Neural crest cell (in vitro differentiated cells): ENCODE measurements at regions not wholly inside any gene's neighbourhood (a gene's known extent, or its start where the extent isn't known, plus 50 kb on each side); places are given as distances from the start of the nearest gene placed in this dataset.

Experiments
- DNase-seq: peaks from one replicate; pipeline ENCODE4 v3.0.0; 2021; ENCODE audit warnings: low read depth, mixed read lengths, low spot score
- H3K27ac Mint-ChIP-seq: one replicate; pipeline ENCODE4 v1.8.0; 2021; ENCODE audit warnings: mild to moderate bottlenecking, mixed read lengths; ENCODE audit not compliant: unreplicated experiment
- H3K27me3 Mint-ChIP-seq: 2 replicates; pipeline ENCODE4 v1.8.0; 2021; ENCODE audit warnings: low read depth, mild to moderate bottlenecking, mixed read lengths
- H3K36me3 Mint-ChIP-seq: 2 replicates; pipeline ENCODE4 v1.8.0; 2021; ENCODE audit warnings: low read depth, mild to moderate bottlenecking, mixed read lengths
- H3K4me1 Mint-ChIP-seq: 2 replicates; pipeline ENCODE4 v1.8.0; 2021; ENCODE audit warnings: mixed read lengths
- H3K4me3 Mint-ChIP-seq: one replicate; pipeline ENCODE4 v1.8.0; 2021; ENCODE audit warnings: mild to moderate bottlenecking, mixed read lengths
- H3K9me3 Mint-ChIP-seq: 2 replicates; pipeline ENCODE4 v1.8.0; 2021; ENCODE audit warnings: mixed read lengths
- CTCF ChIP-seq: fragments of 200-600 bp; sonication (generic); conservative IDR thresholded peaks from 2 replicates; pipeline ENCODE4 v1.5.0; 2021; ENCODE audit warnings: antibody characterized with exemption, mild to moderate bottlenecking

DNA sequence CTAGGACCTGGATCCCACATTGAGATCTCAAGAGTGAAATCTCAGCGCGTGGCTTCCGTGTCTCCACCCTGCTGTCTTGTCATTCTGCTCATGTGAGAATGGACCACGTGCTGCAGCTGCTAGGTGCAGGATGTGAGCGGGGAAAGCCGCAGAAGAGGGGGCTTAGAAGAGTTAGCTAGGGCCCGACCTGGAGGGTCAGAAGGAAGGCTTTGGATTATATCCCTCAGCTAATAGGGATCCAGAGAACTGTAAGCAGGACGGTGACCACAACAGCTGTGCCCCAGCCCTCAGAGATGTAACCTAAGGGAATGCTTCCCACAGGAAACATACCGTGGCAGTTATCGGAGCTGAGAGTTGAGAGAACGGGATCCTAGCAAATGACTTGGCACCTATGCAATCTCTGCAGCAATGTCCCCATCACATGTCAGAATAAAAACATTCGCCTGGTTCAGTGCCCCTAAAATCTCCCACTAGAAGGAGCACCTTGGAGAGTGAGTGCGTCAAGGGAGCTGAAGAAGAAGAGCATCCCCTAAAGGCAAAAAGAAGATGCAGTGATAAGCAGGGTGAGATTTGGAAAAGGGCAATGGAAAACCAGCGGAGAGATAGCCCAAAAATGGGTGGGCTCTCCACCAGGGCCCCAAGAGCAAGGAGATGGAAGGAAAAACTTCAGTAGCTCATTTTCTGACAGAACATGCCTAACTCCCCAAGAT is 76.9 kb upstream of the ST8SIA2 start:
- H3K9me3 Mint-ChIP-seq: no peaks in the 10 kb centered on the region
- TF ChIP-seq CTCF: no peak

DNA sequence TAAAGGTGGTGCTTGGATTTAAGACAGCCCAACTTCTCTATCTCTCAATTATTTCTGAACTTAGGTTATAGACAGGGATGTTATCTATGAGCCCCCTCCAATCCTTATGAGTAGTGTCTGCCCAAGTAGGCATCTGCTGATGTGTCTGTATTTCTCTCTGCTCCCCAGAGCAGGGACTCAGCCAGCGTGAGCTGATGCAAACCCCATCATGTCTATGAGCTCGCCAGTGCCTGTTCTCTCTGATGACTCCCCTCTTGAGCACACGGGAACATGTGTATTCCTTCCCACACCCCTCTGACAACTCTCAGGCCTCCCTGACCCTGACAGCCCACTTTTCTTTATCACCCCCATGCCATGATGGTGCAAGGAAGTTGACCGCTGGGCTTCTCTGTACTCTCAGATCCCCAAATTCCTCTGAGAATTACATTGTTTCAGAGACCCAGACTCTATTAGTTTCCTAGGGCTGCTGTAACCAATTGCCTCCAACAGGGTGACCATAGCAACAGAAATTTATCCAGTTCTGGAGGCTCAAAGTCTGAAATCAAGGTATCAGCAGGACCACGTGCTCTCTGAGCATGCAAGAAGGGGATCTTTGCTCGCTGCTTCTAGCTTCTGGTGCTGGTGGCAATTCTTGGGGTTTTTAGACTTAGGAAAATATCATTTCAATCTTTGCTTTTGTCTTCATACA is 73.5 kb upstream of the ST8SIA2 start:
- peaks cover 3% of the 10 kb centered on the region for H3K9me3 Mint-ChIP-seq
- H3K4me3 Mint-ChIP-seq: no peak overlapping the region
- no peak for DNase-seq
- no peak for TF ChIP-seq CTCF
- no peak overlapping the region for H3K27ac Mint-ChIP-seq
- no peaks in the 10 kb centered on the region for H3K36me3 Mint-ChIP-seq
- H3K27me3 Mint-ChIP-seq: peaks cover 35% of the 10 kb centered on the region
- H3K4me1 Mint-ChIP-seq: no peaks in the 10 kb centered on the region

More for the DNA sequence above, 76.9 kb upstream of the ST8SIA2 start:
- H3K4me3 Mint-ChIP-seq: no peak overlapping the region
- peaks cover 38% of the 10 kb centered on the region for H3K27me3 Mint-ChIP-seq
- no peak for DNase-seq
- H3K36me3 Mint-ChIP-seq: no peaks in the 10 kb centered on the region
- H3K27ac Mint-ChIP-seq: no peak overlapping the region
- no peaks in the 10 kb centered on the region for H3K4me1 Mint-ChIP-seq

DNA sequence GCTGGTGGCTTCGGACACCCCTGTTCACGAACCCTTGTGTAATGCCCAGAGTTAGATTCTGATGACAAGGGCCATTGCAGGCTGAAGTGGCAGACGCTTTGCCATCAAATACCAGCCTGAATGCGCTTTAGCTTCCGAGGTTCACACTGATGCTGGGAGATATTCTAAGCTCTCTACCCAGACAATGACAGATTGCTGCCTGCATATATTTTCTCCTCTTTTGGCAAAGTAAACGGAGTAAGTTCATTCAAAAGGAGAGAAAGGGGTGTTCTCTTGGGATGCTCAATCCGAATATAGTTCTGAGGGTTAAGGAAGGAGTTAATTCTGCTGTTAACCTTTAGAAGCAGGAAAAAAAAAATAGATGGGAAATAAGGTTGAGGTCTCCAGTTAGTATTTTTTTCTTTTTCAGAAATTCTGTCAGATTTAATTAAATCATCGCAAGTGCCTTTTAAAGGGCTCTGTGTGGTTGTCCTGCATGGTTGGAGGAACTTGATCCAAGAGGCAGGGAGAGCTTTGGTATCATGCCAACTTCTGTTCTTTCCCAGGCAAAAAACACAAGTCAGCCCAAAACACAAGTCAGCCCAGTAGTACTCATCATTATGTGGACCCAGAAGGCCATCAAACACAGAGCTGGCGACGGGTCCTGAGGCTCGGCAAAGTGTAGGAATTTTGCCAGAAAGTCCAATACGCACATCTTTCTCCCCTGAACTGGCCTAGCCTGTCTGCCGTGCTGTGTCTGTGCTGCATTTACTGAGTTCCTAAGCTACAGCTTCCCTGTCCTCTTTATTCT is 70.9 kb upstream of the ST8SIA2 start:
- DNase-seq: no peak
- Mint-ChIP-seq H3K27me3 (peaks cover 26% of the 10 kb centered on the region), H3K4me3 (no peak overlapping the region), H3K27ac (no peak overlapping the region), H3K36me3 (no peaks in the 10 kb centered on the region), H3K4me1 (no peaks in the 10 kb centered on the region), H3K9me3 (peaks cover 3% of the 10 kb centered on the region)
- TF ChIP-seq CTCF: no peak

GRCh38 chr15:92323525-92323924 is 70.2 kb upstream of the ST8SIA2 start:
- Mint-ChIP-seq H3K4me3 (no peak overlapping the region), H3K9me3 (peaks cover 3% of the 10 kb centered on the region), H3K4me1 (no peaks in the 10 kb centered on the region), H3K36me3 (no peaks in the 10 kb centered on the region), H3K27ac (no peak overlapping the region), H3K27me3 (peaks cover 20% of the 10 kb centered on the region)
- TF ChIP-seq CTCF: no peak
- DNase-seq: no peak

DNA sequence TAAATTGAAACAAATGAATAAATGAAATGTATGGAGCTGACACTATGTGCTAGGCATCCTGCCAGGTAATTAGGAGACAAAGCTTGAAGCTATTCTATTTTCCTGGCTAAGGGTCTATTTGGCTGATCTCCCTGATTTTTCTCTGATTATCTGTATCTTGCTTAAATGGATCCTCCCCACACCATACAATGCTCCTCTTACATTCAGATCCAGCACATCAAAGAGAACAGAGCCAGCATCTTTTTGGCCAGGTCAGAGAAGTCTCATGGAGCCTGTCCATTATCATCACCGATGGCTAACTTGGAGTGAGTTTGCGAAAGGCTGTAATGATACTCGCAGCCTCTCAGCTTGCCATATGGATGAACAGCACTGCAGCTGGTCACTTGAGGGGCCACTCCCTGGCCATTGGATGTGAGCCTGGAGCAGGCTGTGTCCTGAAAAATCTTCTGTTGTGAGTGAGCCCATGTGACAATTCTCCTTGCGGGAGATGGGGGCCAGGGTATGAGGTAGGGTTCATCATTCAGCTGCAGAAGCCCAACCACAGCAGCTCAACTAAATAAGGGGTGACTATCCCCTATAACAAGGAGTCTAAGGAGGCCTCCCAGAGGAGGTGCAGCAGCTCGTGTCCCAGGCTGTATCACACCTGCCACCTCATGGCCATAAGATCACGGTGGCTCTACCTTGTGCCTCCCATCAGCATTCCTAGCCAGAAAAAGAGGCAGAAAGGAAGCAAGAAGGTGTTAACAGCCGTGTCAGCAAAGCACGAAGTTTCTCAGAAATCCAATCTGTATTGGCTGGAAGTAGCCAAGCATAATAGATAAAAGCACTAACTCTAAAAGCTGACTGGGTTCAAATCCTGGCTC is 69.3 kb upstream of the ST8SIA2 start:
- no peak for TF ChIP-seq CTCF
- Mint-ChIP-seq H3K36me3 (no peaks in the 10 kb centered on the region), H3K4me1 (no peaks in the 10 kb centered on the region), H3K9me3 (peaks cover 3% of the 10 kb centered on the region), H3K4me3 (no peak overlapping the region), H3K27me3 (peaks cover 18% of the 10 kb centered on the region), H3K27ac (no peak overlapping the region)
- no peak for DNase-seq
